DOHH2 (cell line): ENCODE measurements at regions not wholly inside any gene's neighbourhood (a gene's known extent, or its start where the extent isn't known, plus 50 kb on each side); places are given as distances from the start of the nearest gene placed in this dataset.

ENCODE experiments used
- H3F3A ChIP-seq: fragments of 200-600 bp; sonication (generic), shearing (Covaris generic); 2 replicates; pipeline ENCODE4 v1.6.0; 2016; ENCODE audit warnings: antibody characterized with exemption, mild to moderate bottlenecking; ENCODE audit not compliant: control insufficient read depth, insufficient read depth
- H3K27ac ChIP-seq: fragments of 200-600 bp; sonication (generic); 2 replicates; pipeline ENCODE4 v1.5.1; 2014; ENCODE audit warnings: low read depth, mild to moderate bottlenecking, low read length, moderate library complexity
- H3K27me3 ChIP-seq: fragments of 200-600 bp; sonication (generic); 2 replicates; pipeline ENCODE4 v1.6.1; 2014; ENCODE audit warnings: mild to moderate bottlenecking, low read length, mixed read lengths; ENCODE audit not compliant: control insufficient read depth
- H3K36me3 ChIP-seq: fragments of 200-600 bp; sonication (generic); 2 replicates; pipeline ENCODE4 v1.6.1; 2014; ENCODE audit warnings: mild to moderate bottlenecking, low read length, moderate library complexity, mixed read lengths; ENCODE audit not compliant: control insufficient read depth
- H3K4me1 ChIP-seq: fragments of 200-600 bp; sonication (generic); 2 replicates; pipeline ENCODE4 v1.6.1; 2014; ENCODE audit warnings: mild to moderate bottlenecking, low read length, mixed read lengths; ENCODE audit not compliant: control insufficient read depth
- H3K4me2 ChIP-seq: fragments of 200-600 bp; sonication (generic); 2 replicates; pipeline ENCODE4 v1.6.0; 2014; ENCODE audit warnings: mild to moderate bottlenecking, low read length, moderate library complexity
- H3K4me3 ChIP-seq: fragments of 200-600 bp; sonication (generic); 2 replicates; pipeline ENCODE4 v1.5.1; 2014; ENCODE audit warnings: mild to moderate bottlenecking, low read length, mixed read lengths
- H3K79me2 ChIP-seq: fragments of 200-600 bp; sonication (generic); 2 replicates; pipeline ENCODE4 v1.6.1; 2014; ENCODE audit warnings: mild to moderate bottlenecking, low read length, mixed read lengths; ENCODE audit not compliant: control insufficient read depth
- H3K9me2 ChIP-seq: fragments of 200-600 bp; sonication (generic); replicated peaks from 2 replicates; pipeline ENCODE4 v1.6.1; 2014; ENCODE audit warnings: mild to moderate bottlenecking, low read length, mixed read lengths; ENCODE audit not compliant: control insufficient read depth
- H3K9me3 ChIP-seq: fragments of 200-600 bp; sonication (generic); 2 replicates; pipeline ENCODE4 v1.6.1; 2014; ENCODE audit warnings: antibody characterized with exemption, low read length, mixed read lengths; ENCODE audit not compliant: control insufficient read depth, insufficient read depth
- H4K20me1 ChIP-seq: fragments of 200-600 bp; sonication (generic); 2 replicates; pipeline ENCODE4 v1.6.0; 2014; ENCODE audit warnings: low read depth, mild to moderate bottlenecking, antibody characterized with exemption, low read length, moderate library complexity; ENCODE audit not compliant: control insufficient read depth, insufficient read depth
- CTCF ChIP-seq: fragments of 200-600 bp; sonication (generic); IDR thresholded peaks from one replicate; pipeline ENCODE4 v1.5.1; 2014; ENCODE audit warnings: antibody characterized with exemption, mild to moderate bottlenecking, low read depth, low read length; ENCODE audit not compliant: poor library complexity, severe bottlenecking
- EZH2phosphoT487 ChIP-seq: fragments of 200-600 bp; sonication (generic); IDR thresholded peaks from 2 replicates; pipeline ENCODE4 v1.6.1; 2017; ENCODE audit warnings: borderline replicate concordance, mild to moderate bottlenecking, antibody characterized with exemption, low read length, moderate library complexity, mixed read lengths

DNA sequence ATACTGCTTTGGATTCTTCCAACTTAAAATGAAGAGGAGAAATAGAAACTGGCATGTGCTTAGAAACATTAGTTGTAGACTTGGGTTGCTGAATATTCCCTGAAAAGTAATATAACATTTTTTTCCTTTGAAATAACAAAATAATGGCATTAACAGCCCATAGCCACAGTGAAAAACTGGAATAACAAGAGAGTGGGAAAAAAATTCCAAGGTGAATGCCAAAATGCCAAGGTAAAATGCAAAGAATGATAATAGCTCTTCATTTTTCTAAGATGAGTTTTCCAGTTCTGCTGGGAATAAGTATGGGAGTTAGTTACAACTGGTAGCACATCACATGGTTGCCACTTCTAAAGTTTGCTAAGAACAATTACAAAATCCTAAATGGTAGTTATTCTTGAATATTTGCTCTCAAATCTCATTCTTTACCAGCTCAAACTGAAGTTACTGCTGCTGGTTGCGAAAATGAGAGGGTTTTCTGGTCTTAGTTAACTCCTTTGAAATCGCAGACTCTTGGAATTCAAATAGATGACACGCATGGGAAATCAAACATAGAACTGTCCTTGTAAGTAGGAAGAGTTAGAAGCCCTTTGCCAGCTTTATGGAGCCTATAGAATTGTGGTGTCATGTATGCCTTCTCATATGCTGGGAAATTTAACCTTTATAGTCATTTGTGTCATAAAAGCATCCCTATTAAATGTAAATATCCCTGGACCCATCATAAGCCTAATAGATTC is 165.0 kb upstream of the DCN start:
- Histone ChIP-seq H3K4me1 (no peaks in the 10 kb centered on the region), H3F3A (no peaks in the 10 kb centered on the region), H3K4me3 (no peak overlapping the region), H3K79me2 (no peaks in the 10 kb centered on the region), H3K9me3 (no peaks in the 10 kb centered on the region), H3K27me3 (0 out of 2 replicates have a peak, but pooled peaks cover 2% of the 10 kb centered on the region), H3K27ac (no peak overlapping the region), H3K36me3 (no peaks in the 10 kb centered on the region), H4K20me1 (no peaks in the 10 kb centered on the region), H3K4me2 (no peak overlapping the region), H3K9me2 (no peaks in the 10 kb centered on the region)
- TF ChIP-seq EZH2phosphoT487 (no peak), CTCF (no peak)

DNA sequence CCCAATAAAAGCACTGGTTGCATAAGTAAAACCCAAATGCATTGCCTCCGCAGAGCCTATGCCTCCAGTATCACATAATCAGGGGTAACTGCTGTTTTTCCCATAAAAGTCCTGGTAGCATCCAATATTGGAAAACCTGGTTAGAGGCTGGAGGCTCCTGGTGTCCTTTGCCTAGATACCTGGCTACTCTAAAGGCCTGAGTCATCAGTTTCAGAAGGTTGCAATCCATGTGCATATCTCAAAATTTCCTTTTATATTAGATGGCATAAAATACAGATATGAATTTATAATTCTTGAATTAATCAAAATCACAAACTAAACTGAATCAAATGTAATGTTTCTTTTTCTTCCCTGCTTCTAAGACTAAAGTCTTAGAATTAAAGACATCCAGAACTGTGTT is 164.2 kb upstream of the DCN start:
- no peaks in the 10 kb centered on the region for H3K36me3 ChIP-seq
- H3K27ac ChIP-seq: no peak overlapping the region
- no peaks in the 10 kb centered on the region for H3F3A ChIP-seq
- TF ChIP-seq CTCF: no peak
- TF ChIP-seq EZH2phosphoT487: no peak
- H3K27me3 ChIP-seq: 0 out of 2 replicates have a peak, but pooled peaks cover 2% of the 10 kb centered on the region
- H3K9me2 ChIP-seq: no peaks in the 10 kb centered on the region
- H3K4me3 ChIP-seq: no peak overlapping the region
- H3K79me2 ChIP-seq: no peaks in the 10 kb centered on the region
- no peaks in the 10 kb centered on the region for H3K4me1 ChIP-seq
- H3K9me3 ChIP-seq: no peaks in the 10 kb centered on the region
- no peak overlapping the region for H3K4me2 ChIP-seq
- H4K20me1 ChIP-seq: no peaks in the 10 kb centered on the region

GRCh38 chr12:91344408-91344807 is 161.8 kb upstream of the DCN start:
- no peaks in the 10 kb centered on the region for H3K36me3 ChIP-seq
- 0 out of 2 replicates have a peak, but pooled peaks cover 2% of the 10 kb centered on the region for H3K27me3 ChIP-seq
- H3K4me1 ChIP-seq: no peaks in the 10 kb centered on the region
- no peaks in the 10 kb centered on the region for H4K20me1 ChIP-seq
- no peaks in the 10 kb centered on the region for H3F3A ChIP-seq
- TF ChIP-seq CTCF: no peak
- no peak for TF ChIP-seq EZH2phosphoT487
- no peaks in the 10 kb centered on the region for H3K79me2 ChIP-seq
- H3K4me2 ChIP-seq: no peak overlapping the region
- no peak overlapping the region for H3K27ac ChIP-seq
- no peak overlapping the region for H3K4me3 ChIP-seq
- H3K9me3 ChIP-seq: no peaks in the 10 kb centered on the region
- no peaks in the 10 kb centered on the region for H3K9me2 ChIP-seq

DNA sequence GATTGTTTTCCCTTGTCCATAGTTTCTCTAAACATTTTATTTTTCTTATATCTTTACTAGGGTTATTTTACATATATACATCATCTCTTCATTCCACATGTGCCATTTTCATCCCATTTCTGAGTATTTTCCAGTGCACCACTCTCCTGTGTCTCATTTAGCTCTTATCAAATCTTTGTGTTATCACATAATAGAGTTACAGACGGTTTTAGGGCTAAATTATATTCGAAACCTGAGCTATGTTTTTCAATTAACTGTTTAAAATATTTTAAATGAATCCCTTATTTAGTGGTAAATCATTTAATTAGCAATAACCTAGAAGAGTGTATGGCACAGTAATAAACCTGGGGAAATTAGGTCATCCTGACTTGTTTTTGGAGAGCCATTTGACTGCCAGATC is 160.4 kb upstream of the DCN start:
- TF ChIP-seq CTCF: no peak
- no peak for TF ChIP-seq EZH2phosphoT487
- peaks cover 3% of the 10 kb centered on the region; the same call in 1 of the 2 replicates for H3K27me3 ChIP-seq
- H3K4me2 ChIP-seq: no peak overlapping the region
- H3K9me2 ChIP-seq: no peaks in the 10 kb centered on the region
- no peaks in the 10 kb centered on the region for H3F3A ChIP-seq
- no peaks in the 10 kb centered on the region for H4K20me1 ChIP-seq
- H3K79me2 ChIP-seq: no peaks in the 10 kb centered on the region
- H3K9me3 ChIP-seq: no peaks in the 10 kb centered on the region
- no peak overlapping the region for H3K27ac ChIP-seq
- H3K36me3 ChIP-seq: no peaks in the 10 kb centered on the region
- H3K4me3 ChIP-seq: no peak overlapping the region
- no peaks in the 10 kb centered on the region for H3K4me1 ChIP-seq
